GM23248 (cell line): ENCODE measurements at regions not wholly inside any gene's neighbourhood (a gene's known extent, or its start where the extent isn't known, plus 50 kb on each side); places are given as distances from the start of the nearest gene placed in this dataset.

Source experiments
- EZH2 ChIP-seq: fragments of 200-600 bp; sonication (generic); IDR thresholded peaks from 2 replicates; pipeline ENCODE4 v1.6.1; 2018; ENCODE audit warnings: antibody characterized with exemption, mild to moderate bottlenecking; ENCODE audit not compliant: insufficient read depth, poor library complexity, severe bottlenecking
- EZH2phosphoT487 ChIP-seq: fragments of 200-600 bp; sonication (generic); IDR thresholded peaks from 2 replicates; pipeline ENCODE4 v1.6.1; 2018; ENCODE audit warnings: antibody characterized with exemption, moderate library complexity, mild to moderate bottlenecking, low read depth; ENCODE audit not compliant: insufficient read depth

GRCh38 chr2:17455343-17455742, 62.9 kb downstream of the RAD51AP2 start:
- TF ChIP-seq EZH2 (no peak), EZH2phosphoT487 (no peak)
